Stimulated activated CD8-positive, alpha-beta memory T cell treated with anti-CD3 and anti-CD28 coated beads, Interleukin-4, amount 100 ng/mL, for 48 hours (primary cell): ENCODE measurements at regions not wholly inside any gene's neighbourhood (a gene's known extent, or its start where the extent isn't known, plus 50 kb on each side); places are given as distances from the start of the nearest gene placed in this dataset.
A peak's percentile ranks its signal among the peaks of the same experiment; 100 is the strongest.

Experiments
- DNase-seq: peaks from one replicate; pipeline ENCODE4 v3.0.0-alpha.2; 2020

DNA sequence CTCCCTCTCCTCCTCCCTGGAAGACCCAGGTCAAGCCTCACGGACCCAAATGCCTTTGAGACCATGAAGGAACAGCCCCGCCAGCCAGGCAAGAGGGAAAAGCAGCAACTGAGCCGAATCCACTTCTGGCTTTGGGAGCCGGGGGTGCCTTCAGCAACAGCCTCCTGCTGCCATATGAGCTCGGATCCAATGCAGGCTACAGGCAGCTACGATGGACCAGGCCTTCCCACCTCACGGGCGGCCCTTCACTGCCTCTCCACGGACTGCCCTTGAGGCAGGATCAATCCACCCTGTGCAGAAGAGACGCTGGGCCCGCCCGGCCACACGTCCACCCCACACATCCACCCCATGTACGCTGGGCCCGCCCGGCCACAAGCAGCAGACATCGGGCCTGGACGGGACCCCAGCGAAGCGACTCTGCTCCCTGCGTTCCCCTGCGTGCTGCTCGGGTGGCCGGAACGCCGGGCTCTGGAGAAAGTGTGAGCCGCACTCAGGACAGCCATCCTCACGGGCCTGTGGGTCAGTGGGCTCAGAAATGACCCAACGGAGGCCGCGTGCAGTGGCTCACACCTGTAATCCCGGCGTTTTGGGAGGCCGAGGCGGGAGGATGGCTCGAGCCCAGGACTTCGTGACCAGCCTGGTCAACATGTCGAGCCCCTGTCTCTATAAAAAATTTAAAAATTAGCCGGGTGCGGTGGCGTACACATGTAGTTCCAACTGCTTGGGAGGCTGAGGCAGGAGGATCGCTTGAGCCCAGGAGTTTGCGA is 82.0 kb downstream of the FOXL3 start:
- DNase-seq, result no peak

GRCh38 chr7:372546-372931 is 82.6 kb downstream of the FOXL3 start:
- no peak for DNase-seq

- no peak for DNase-seq
Observed at GRCh38 chr7:372932-373791, 83.2 kb downstream of the FOXL3 start.

DNA sequence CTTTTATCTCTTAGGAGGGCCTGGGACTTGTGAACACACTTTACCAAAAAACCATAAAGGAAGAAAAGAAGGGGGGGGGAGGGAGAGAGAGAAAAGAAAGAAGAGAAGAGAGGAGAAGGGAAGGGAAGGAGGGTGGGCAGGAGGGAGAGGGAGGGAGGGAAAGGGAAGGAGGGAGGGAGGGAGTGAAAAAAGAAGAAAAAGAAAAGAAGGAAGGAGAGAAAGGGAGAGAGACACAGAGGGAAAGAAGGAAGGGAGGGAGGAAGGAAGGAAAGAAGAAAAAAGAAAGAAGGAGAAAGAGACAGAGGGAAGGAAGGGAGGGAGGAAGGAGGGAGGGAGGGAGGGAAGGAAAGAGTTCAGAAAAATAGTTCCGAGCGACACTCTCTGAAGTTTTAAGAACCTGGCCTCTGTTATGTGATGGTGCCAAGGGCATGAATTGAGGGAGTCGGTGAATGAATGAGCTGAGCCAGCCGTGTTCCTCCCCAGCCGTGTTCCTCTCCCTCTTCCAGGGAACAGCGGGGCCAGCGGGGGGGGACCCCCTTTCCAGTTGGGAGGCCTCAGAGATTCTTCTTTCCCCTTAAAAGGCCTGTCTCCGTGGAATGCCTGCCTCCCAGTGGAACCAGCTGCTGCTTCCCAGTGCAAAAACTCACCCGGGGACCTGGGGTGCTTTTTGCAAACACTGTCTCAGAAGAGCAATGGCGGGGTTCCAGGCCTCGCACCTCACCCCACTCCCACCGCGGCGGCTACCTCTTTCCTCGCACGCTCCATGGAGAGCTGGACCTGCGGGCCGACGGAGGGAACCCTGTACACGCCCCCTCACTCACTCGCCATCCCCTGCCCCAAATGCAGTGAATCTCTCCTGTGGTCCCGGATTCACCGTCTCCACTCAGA is 84.1 kb downstream of the FOXL3 start:
- no peak for DNase-seq

DNA sequence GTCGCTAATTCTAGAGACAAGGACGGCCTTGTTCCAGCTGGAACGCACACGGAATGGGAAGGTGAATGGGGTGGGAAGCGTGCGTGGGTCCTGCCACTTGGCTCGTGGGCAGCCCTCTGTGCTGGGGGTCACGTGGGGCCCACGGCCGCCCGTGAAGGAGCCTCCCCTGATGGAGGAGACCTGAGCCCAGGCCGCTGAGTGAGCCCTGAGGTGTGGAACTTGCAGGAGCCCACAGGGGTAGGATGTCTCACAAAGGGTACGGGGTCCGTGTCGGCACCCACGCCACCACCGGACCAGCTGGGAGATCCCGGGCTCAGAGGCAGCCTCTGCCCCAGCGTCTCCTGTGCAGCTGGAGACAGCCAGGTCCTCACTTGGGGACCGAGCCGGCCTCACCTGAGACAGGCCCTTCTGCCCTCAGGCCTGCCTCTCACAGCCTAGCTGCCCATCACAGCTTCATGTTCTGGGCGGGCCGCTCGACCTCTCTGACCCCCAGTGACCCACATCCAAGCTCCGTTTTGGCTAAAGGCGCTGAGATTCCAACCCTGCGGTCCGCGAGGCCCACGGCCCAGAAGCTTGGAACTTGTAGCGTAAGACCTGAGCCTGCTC is 84.8 kb downstream of the FOXL3 start:
- no peak for DNase-seq

DNA sequence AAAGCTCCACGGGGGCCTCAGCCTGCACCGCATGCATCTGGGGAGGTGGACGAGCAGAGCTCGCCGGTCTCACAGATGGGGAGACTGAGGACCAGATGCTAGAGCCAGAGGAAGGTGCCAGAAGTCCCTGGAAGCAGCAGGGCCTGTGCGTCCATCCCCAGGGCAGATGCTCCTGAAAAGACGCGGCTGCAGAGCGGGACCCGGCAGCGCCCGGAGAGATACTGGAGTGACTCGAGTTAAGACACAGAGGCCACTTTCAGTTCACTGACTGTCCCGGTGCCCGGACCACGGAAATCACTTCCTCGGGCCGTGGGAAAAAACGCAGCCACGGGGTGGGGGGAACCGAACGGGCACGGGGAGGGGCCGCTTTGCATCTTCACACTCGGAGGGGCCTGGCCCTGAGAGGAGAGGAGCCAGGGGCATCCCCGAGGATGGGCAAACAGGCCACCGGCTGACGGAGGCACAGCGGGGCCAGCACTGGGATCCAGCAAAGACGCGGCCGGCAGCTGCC is 85.4 kb downstream of the FOXL3 start:
- DNase-seq, result no peak

DNA sequence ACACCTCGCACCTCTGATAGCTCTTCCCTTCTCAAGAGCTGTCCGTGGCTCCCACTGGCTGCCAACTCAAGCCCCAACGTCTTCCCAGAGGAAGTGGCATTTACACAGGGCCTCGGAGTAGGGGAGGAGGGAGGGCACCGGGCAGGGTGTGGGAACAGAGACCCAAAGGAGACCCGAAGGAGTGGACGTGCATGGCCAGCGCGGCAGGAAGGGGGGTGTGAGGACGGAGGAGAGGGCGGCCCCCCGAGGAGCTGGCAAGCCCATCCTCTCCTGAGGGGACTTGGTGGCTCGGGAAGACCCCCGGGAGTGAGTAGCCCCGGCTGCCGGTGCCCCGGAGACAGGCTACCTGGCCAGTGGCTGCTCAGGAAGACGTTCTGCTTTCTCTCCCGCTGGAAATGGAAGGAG is 85.9 kb downstream of the FOXL3 start:
- no peak for DNase-seq

- peak; percentile 19 for DNase-seq
Observed at GRCh38 chr7:376306-377079, 86.5 kb downstream of the FOXL3 start.

DNA sequence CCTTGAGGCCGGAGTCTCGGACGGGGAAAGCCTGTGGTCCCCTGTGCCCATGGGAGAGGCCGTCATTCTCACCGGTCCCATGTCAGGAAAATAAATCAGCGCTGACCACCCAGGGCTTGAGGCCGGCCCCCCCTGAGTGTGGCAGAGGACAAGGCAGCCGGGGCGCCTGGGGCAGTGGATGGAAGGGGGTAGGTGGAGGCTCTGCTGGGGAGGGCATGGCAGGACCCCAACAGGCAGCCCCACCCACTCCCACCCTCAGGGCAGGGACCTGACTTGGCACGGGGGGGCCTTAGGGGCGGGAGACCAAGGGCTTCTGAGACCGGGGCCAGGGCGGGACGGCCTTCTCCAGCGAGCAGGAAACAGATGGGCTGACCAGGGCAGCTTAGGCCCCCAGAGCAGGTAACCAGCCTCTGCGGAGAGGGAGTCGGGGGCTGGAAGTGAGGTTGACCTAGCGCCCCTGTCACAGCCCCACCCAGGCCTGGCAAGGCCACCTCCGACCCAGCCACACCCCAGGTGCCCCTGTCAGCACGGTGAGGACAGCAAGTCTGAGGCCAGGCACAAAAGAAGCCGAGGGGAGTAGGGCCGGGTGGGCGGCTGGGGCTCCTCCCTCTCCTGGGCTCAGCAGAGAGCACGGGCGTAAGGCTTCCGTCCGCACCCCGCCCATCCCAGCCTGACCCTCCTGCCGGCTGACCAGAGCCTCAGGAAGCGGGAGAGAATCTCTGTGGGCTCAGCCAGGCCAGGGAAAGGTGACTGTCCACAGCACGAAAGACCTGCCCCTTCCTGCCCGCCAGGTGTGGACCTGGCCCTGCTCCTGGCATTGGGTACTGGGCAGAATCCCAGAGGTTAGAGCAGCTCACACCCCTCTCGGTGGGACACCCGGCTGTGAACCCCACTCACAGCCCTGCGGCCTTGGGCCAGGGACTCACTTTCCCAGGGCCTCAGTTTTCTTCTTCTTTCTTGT is 87.4 kb downstream of the FOXL3 start:
- no peak for DNase-seq

- DNase-seq, result no peak
Observed at GRCh38 chr7:378041-378420, 88.1 kb downstream of the FOXL3 start.

DNA sequence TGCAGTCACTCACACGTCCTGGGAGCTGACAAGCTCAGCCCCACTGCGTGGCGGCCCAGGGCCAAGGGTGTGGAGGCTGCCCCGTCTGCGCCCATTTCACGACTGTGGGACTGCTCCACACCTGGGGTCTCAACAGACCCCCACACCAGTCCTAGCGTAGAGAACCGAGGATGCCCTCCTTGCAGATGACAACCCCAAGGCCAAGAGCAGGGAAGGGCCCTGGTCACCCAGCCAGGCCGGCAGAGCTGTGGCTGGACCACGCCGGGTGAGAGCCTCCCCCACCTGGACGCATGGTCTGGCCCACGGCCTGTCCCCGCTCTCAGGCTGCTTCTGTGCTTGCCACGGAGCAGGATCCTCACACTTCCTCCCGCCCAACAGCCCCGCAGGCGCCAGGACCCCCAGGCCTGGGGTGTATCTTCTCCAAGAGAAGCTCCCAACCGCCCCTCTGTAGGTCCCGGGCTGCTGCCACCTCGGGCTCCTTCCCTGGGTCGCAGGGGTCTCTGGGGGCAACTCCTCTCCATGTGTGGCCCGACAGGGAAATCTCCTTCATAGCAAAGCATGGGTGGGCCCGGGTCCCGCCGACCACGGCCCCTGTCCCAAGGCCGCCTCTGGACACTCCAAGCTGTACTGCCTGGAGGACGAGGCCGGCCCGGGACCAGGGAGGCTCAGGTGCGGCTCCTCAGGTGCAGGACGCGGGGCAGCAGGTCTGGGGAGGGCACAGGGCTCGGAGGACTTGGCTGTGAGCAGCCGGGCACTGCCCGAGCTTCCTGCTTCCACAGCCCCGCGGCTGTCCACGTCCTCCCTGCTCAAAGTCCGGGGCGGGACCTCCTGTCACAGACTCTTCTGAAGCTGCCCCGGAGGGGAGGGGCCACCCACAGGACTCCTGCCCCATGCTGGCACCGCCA is 88.8 kb downstream of the FOXL3 start:
- no peak for DNase-seq

DNA sequence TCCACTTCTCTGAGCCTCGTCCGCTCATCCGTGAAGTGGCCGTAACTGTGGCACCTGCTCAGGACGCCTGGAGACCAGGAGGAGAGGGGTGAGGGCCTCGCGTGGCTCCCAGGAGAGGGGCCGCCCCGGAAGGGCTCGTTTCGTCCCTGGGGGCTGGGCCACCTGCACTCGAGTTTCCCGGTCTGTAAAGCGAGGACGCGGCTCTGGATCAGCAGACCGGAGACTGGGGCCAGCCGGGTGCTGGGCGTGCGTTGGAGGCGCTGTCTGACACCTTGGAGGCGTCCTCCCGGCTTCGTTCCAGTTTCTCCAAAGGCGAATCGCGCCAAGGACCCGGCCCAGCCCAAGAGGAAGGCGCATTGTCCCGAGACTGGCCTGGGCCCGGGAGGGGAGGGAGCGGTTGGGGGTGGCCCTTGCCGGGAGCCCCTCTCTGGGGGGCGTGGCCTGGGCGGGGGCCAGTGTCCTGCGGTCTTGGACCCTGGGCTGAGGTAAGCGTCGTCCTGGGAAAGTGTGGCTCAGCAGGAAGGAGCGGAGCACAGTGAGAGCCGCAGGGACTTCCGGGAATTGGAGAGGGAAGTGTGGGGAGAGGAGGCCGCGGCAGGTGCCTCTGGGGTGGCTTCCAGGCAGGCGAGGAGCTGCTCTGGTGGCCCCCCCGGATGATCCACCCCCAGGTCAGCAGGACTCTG is 89.6 kb downstream of the FOXL3 start:
- no peak for DNase-seq

DNA sequence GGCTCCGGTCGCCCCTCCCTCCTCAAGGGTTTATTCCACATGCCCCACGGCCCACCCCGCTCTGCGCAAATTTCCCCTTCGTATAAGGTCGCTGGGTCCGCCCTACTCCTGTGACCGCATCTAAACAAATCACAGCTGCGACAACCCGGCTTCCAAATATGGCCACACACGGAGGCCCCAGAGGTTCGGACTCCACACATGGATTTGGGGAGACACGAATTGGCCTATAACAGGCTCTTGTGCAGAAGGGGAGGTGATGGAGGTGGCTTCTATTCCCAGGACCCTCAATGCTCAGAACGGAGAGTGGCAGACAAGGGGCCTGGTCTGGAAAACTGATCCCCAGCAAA is 90.1 kb downstream of the FOXL3 start:
- DNase-seq, result no peak

GRCh38 chr7:380711-381210 is 90.8 kb downstream of the FOXL3 start:
- no peak for DNase-seq

GRCh38 chr7:381211-382042 is 91.5 kb downstream of the FOXL3 start:
- DNase-seq, result peak; percentile 55

GRCh38 chr7:382043-382400 is 92.1 kb downstream of the FOXL3 start:
- DNase-seq, result no peak

DNA sequence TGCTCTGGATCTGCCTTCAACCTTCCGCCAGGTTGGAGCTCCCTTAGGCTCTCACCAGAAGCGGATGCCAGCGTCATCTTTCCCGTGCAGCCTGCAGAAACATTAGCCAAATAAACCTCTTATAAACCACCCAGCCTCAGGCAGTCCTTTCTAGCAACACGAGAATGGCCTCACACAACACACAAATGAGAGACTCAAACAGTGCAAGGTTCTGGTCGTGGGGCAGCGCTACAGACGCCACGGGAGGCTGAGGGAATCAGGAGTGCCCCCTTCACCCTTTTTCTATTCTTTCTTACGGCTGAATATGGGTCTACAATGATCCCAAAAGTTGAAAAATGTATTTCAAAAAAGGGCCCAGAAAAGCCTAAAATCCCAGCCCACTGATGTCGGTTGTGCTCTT is 96.4 kb downstream of the FOXL3 start:
- DNase-seq, result no peak
